Rectal smooth muscle tissue (tissue), 1 donor: ENCODE measurements at regions not wholly inside any gene's neighbourhood (a gene's known extent, or its start where the extent isn't known, plus 50 kb on each side); places are given as distances from the start of the nearest gene placed in this dataset.
A peak's percentile ranks its signal among the peaks of the same experiment; 100 is the strongest.

Experiments
- H3K27ac ChIP-seq: one replicate; pipeline ENCODE4 v1.7.0; 2013; ENCODE audit warnings: low read depth, low read length, inconsistent platforms
- H3K27me3 ChIP-seq: one replicate; pipeline ENCODE4 v1.7.0; 2013; ENCODE audit warnings: low read length; ENCODE audit not compliant: control insufficient read depth, insufficient read depth
- H3K36me3 ChIP-seq: one replicate; pipeline ENCODE4 v1.7.0; 2013; ENCODE audit warnings: low read length; ENCODE audit not compliant: control insufficient read depth, insufficient read depth
- H3K4me1 ChIP-seq: one replicate; pipeline ENCODE4 v1.7.0; 2013; ENCODE audit warnings: low read length; ENCODE audit not compliant: control insufficient read depth, insufficient read depth
- H3K4me3 ChIP-seq: one replicate; pipeline ENCODE4 v1.7.0; 2013; ENCODE audit warnings: low read length
- H3K9ac ChIP-seq: one replicate; pipeline ENCODE4 v1.7.0; 2013; ENCODE audit warnings: low read length

DNA sequence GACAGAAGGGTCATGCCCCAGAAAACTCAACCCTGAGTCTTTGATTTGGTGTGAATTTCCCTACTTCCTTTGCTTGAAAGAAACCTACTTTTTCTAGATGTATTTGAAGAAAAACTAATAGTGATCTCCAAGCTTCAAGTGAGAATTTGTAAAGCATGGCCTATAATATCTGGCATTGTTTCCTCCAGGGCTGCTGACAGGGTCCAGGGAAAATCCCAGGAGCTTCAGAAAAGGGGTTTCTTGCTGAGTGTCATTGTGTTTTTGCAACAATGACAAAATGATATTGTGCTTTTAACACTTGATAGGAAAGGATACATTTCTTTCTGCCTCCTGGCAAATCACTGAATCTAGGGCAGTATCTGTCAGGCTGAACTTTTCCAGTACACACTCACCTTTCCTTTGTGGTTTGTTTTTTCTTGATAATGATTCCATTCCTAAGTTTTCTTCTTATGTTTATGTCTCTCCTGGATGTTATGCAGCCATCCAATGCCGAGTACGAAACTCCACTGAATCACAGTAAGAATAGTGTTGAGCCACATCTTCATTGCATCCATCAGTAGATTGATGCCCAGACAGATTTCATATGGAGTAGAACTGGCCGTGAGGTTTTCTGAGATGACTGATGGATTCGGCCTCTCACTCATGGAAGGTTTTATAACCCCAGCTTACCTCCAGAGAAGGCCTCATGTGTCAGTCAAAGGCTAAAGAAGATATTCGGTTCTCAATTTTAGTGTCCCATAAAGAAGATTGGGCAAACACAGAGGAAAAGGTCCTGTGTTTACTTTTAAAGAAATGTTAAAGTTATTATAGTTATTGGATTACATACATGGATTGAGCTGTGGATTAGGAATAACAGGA is 76.9 kb upstream of the STEAP1B start:
- Histone ChIP-seq H3K27ac (peak overlapping the region; percentile 27), H3K4me1 (peaks cover 15% of the 10 kb centered on the region), H3K4me3 (no peak overlapping the region), H3K36me3 (no peaks in the 10 kb centered on the region), H3K9ac (no peak overlapping the region), H3K27me3 (no peaks in the 10 kb centered on the region)

GRCh38 chr7:22574754-22575520 is 74.9 kb upstream of the STEAP1B start:
- no peak overlapping the region for H3K9ac ChIP-seq
- no peak overlapping the region for H3K27ac ChIP-seq
- peaks cover 15% of the 10 kb centered on the region for H3K4me1 ChIP-seq
- no peaks in the 10 kb centered on the region for H3K27me3 ChIP-seq
- H3K4me3 ChIP-seq = no peak overlapping the region
- no peaks in the 10 kb centered on the region for H3K36me3 ChIP-seq

- no peak overlapping the region for H3K27ac ChIP-seq
- no peak overlapping the region for H3K4me3 ChIP-seq
- peaks cover 13% of the 10 kb centered on the region for H3K4me1 ChIP-seq
- no peaks in the 10 kb centered on the region for H3K27me3 ChIP-seq
- no peaks in the 10 kb centered on the region for H3K36me3 ChIP-seq
- H3K9ac ChIP-seq = no peak overlapping the region
Measured at GRCh38 chr7:22572937-22573336, 72.9 kb upstream of the STEAP1B start.

DNA sequence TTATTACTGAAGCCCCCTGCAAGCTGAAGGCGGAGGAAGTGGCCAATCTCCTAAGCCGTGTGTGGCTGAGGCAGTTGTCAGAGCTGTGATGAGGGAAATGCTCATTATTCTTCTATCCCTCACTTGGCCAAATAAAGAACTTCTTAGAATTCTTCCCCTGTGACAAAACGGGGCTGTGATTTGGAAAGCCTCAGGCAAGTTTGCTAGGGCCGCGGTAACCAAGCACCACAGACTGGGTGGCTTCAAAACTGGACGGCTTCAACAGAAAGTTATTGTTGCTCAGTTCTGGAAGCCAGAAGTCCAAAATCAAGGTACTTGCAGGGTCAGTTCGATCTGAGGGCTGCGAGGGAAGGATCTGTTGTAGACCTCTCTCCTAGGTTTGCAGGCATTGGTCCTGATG is 72.3 kb upstream of the STEAP1B start:
- H3K36me3 ChIP-seq = no peaks in the 10 kb centered on the region
- H3K4me3 ChIP-seq = no peak overlapping the region
- peaks cover 7% of the 10 kb centered on the region for H3K4me1 ChIP-seq
- no peaks in the 10 kb centered on the region for H3K27me3 ChIP-seq
- no peak overlapping the region for H3K9ac ChIP-seq
- no peak overlapping the region for H3K27ac ChIP-seq

GRCh38 chr7:22571766-22572165 is 71.8 kb upstream of the STEAP1B start:
- Histone ChIP-seq H3K4me1 (peaks cover 3% of the 10 kb centered on the region), H3K27ac (no peak overlapping the region), H3K36me3 (no peaks in the 10 kb centered on the region), H3K4me3 (no peak overlapping the region), H3K9ac (no peak overlapping the region), H3K27me3 (no peaks in the 10 kb centered on the region)

- Histone ChIP-seq H3K27ac (no peak overlapping the region), H3K4me3 (no peak overlapping the region), H3K36me3 (no peaks in the 10 kb centered on the region), H3K27me3 (no peaks in the 10 kb centered on the region), H3K4me1 (no peaks in the 10 kb centered on the region), H3K9ac (no peak overlapping the region)
Measured at GRCh38 chr7:22569586-22570321, 69.8 kb upstream of the STEAP1B start.

DNA sequence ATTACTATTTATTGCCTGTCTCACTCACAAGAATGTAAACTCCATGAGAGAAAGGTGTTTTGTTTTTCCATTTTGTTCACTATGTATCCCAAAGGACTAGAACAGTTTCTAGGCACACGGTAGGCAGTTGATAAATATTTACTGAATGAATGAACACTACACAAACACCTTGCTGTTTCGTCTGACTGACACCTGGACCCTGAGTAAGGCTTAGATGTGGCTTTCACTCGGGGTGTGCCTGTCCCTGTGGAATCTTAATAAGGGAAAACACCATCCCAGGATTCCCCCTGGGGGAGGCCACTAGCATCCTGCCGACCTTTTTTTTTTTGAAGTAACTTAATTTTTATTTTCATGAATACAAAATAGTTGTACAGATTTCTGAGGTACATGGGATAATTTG is 66.6 kb upstream of the STEAP1B start:
- H3K4me1 ChIP-seq = peaks cover 3% of the 10 kb centered on the region

GRCh38 chr7:22566176-22566575 is 66.2 kb upstream of the STEAP1B start:
- Histone ChIP-seq H3K9ac (no peak overlapping the region), H3K36me3 (no peaks in the 10 kb centered on the region), H3K4me1 (peaks cover 7% of the 10 kb centered on the region), H3K4me3 (no peak overlapping the region), H3K27me3 (no peaks in the 10 kb centered on the region), H3K27ac (no peak overlapping the region)

More for the DNA sequence above, 66.6 kb upstream of the STEAP1B start:
- H3K9ac ChIP-seq = no peak overlapping the region
- H3K27me3 ChIP-seq = no peaks in the 10 kb centered on the region
- H3K27ac ChIP-seq = no peak overlapping the region
- H3K36me3 ChIP-seq = no peaks in the 10 kb centered on the region
- no peak overlapping the region for H3K4me3 ChIP-seq

DNA sequence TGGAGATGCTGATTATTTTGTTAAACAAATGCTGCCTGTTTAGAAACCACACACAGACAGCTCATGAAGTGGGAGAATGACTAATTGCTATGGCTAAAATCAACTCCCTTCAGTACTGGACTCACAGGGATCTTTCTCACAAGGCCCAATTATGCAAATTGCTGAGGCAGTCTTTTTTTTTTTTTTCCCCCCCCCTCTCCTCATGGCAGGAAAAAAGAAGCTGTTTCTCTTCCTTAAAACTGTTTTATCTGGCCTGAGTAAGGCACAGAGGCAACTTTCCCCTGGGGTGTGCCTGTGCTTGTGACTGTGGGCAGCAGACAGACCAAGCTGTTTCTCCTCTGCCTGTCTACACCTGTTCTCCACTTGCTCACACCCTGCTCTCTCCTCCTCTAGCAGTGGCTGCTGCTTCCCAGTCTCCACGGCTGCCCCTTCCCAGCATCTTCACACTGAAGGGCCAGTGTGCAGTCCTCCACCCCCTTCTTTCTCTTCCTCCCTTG is 65.4 kb upstream of the STEAP1B start:
- H3K36me3 ChIP-seq = no peaks in the 10 kb centered on the region
- peaks cover 10% of the 10 kb centered on the region for H3K4me1 ChIP-seq
- H3K27ac ChIP-seq = no peak overlapping the region
- no peak overlapping the region for H3K9ac ChIP-seq
- no peak overlapping the region for H3K4me3 ChIP-seq
- no peaks in the 10 kb centered on the region for H3K27me3 ChIP-seq

DNA sequence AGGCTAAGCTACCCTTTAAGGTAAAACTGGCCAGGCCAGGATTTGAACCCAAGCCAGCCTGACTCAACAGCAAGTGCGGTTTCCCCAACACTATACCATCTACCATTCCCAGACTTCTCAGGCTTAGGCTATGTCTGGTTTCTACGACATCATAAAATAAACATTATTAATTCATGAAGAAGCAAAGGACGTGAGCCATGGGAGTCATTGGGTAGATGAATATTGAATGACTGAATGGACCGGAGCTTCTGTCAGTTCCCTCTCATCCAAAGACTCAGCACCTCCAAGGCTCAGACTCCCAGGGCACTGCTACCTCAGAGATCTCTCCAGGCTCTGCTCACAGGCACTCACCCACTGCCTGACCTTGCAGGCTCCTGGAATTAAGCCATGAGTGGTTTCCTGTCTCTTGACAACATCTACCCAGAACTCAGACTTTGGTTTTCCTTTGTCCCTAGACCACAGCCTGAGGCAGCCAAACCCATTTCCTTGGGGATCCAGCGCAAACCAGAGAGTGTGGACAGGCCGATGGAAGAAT is 64.6 kb upstream of the STEAP1B start:
- Histone ChIP-seq H3K36me3 (no peaks in the 10 kb centered on the region), H3K27ac (no peak overlapping the region), H3K9ac (no peak overlapping the region), H3K4me3 (no peak overlapping the region), H3K4me1 (peaks cover 10% of the 10 kb centered on the region), H3K27me3 (no peaks in the 10 kb centered on the region)

DNA sequence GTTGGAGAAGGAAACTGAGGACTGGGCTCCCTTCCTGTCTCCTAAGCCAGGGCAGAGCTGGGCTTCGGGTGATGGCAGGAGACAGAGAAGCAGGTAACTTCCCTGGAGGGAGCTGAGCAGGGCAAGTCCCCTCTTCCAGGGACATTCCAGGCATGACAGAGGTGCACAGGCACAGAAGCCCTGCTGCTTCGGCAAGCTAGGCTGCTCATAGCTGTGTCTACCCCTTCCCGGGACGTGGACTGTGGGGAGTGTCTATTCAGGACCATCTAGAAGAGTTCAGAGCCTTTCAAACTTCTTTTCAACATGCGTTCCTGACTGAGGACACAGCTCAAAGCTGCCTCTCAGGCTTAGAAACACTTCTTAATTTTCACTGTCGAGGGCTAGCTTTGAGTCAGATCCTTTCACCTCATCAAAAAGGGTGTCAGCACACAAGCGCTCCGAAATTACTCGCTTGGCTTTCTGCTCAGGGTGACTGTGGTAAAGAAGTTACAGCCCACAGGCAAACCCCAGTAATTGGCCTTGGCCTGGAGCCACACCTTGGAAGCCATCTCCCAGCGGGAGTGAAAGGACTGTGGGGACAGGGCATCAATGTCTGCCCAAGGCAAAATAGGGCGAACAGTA is 63.7 kb upstream of the STEAP1B start:
- no peak overlapping the region for H3K9ac ChIP-seq
- no peaks in the 10 kb centered on the region for H3K36me3 ChIP-seq
- H3K27ac ChIP-seq = no peak overlapping the region
- H3K4me3 ChIP-seq = peak overlapping the region; percentile 1
- peaks cover 10% of the 10 kb centered on the region for H3K4me1 ChIP-seq
- no peaks in the 10 kb centered on the region for H3K27me3 ChIP-seq
